ENCODE measurements at regions not wholly inside any gene's neighbourhood (a gene's known extent, or its start where the extent isn't known, plus 50 kb on each side); places are given as distances from the start of the nearest gene placed in this dataset.
"Not testable (repeated sequence)": the region's sequence is repeated elsewhere in the genome, so short reads cannot be mapped to it uniquely, and the experiment has no call there.

DNA sequence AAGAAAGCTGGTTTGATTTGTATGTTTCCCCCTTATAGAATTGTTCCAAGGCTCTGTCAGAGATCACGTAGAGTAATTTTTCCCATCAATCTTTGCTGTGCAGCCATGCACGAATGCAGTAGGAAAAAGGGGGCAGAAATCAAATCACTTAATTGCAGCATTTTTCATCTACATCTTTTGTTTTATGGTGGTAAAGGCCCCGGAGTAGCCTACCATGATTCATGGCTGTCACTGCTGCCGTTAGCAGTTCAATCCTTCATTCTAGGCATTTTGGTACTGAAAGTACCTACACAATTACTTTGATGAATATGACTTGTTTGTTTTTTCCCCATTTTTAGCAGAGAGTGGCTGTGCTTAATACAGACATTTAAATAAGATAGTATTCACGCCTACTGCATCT is 631.9 kb upstream of the MMS22L start:
- Histone ChIP-seq H3K4me1 (replicated peaks) (no peaks in the 10 kb centered on the region), H3K9me3 (replicated peaks) (no peaks in the 10 kb centered on the region), H3K36me3 (no peaks in the 10 kb centered on the region), H3K27ac (no peak overlapping the region), H3K27me3 (replicated peaks) (no peaks in the 10 kb centered on the region), H3K4me3 (no peak overlapping the region)
- no peak for DNase-seq (ENCODE audit: low read depth in 1 of 2, low spot score in 2 of 2)

DNA sequence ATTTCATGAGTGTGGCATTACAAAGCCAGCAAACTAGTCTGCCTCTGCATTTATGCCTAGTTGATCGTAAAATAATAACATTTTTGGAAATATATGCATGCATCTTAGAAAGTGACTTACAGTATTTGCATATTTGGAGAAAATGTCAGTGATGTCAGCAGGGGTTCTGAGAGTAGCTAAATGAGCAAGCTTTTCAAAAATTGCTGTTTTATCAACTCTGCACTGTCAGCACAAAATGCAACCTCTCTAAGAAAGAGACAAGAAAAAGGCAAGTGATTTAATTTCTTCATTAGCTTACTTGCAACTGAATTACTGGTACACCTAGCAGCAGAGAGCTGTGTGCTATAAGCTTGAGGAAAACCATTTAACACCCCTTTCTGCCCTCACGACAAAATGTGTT is 632.5 kb upstream of the MMS22L start:
- no peak for DNase-seq (ENCODE audit: low read depth in 1 of 2, low spot score in 2 of 2)
- H3K4me1 ChIP-seq (replicated peaks): no peaks in the 10 kb centered on the region

DNA sequence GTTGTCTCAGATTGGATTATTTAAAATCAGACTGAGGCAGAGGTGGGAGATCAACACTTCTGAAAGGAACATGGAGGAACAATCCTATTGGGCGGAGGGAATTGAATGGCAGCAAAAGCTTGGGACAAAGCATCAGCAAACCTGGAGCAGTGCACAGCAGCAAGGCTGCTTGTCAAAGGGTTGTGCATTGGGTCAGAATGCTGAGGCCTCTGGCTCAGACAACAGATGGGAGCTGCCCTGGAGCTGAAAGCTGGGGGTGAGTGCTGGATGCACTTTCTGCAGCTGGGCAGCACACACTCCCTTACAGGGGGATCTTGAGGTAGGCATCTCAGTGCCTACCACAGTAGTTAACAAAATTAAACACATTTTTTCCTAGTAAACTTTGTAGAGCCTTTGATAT is 634.4 kb upstream of the MMS22L start:
- Histone ChIP-seq H3K36me3 (no peaks in the 10 kb centered on the region), H3K9me3 (replicated peaks) (no peaks in the 10 kb centered on the region), H3K4me1 (replicated peaks) (no peaks in the 10 kb centered on the region), H3K27ac (no peak overlapping the region), H3K27me3 (replicated peaks) (no peaks in the 10 kb centered on the region), H3K4me3 (no peak overlapping the region)
- DNase-seq (ENCODE audit: low read depth in 1 of 2, low spot score in 2 of 2): no peak

More for the DNA sequence above, 632.5 kb upstream of the MMS22L start:
- H3K4me3 ChIP-seq: no peak overlapping the region
- no peak overlapping the region for H3K27ac ChIP-seq
- no peaks in the 10 kb centered on the region for H3K9me3 ChIP-seq (replicated peaks)
- no peaks in the 10 kb centered on the region for H3K36me3 ChIP-seq
- H3K27me3 ChIP-seq (replicated peaks): no peaks in the 10 kb centered on the region

DNA sequence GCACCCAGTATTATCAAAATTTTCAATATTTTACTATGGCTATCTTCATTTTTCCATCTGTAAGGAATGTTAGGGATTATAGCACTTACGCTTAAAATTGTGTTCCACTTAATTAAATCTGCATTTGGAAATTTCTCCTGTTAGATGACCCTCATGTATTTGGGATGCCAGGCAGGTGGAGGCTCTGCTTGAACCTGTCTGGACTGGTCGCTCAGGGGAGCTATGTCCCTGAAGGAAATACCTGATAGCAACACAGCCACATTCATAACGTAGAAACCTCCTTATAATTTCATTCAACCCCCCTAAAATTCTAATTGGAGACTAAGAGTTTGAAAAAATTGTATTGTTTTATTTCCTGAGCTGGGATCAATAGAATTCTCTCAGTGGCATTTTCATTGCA is 636.0 kb upstream of the MMS22L start:
- Histone ChIP-seq H3K4me1 (replicated peaks) (no peaks in the 10 kb centered on the region), H3K36me3 (no peaks in the 10 kb centered on the region), H3K27ac (no peak overlapping the region), H3K27me3 (replicated peaks) (no peaks in the 10 kb centered on the region), H3K4me3 (no peak overlapping the region), H3K9me3 (replicated peaks) (no peaks in the 10 kb centered on the region)
- DNase-seq (ENCODE audit: low read depth in 1 of 2, low spot score in 2 of 2): no peak

DNA sequence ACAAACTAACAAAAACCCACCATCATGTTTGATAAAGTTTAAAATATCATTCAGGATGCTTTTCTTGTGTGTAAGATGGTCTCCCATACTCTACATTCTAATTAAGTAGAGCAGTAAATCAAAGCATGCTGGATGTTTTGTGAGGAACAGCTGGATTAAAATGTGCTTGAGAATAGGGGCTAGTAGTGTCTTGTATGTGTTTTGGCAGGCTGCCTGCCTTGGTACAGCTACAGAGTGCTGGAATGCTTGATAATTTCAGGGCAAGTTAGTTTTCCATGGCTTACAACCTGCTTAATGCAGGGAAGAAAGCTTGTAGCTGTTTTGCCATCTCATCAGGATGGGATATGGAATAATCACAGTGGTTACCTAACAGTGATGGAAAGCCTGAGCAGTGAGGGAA is 636.6 kb upstream of the MMS22L start:
- H3K4me1 ChIP-seq (replicated peaks): no peaks in the 10 kb centered on the region
- no peak overlapping the region for H3K27ac ChIP-seq
- H3K27me3 ChIP-seq (replicated peaks): no peaks in the 10 kb centered on the region
- no peaks in the 10 kb centered on the region for H3K36me3 ChIP-seq
- DNase-seq (ENCODE audit: low read depth in 1 of 2, low spot score in 2 of 2): no peak
- H3K4me3 ChIP-seq: no peak overlapping the region
- no peaks in the 10 kb centered on the region for H3K9me3 ChIP-seq (replicated peaks)

DNA sequence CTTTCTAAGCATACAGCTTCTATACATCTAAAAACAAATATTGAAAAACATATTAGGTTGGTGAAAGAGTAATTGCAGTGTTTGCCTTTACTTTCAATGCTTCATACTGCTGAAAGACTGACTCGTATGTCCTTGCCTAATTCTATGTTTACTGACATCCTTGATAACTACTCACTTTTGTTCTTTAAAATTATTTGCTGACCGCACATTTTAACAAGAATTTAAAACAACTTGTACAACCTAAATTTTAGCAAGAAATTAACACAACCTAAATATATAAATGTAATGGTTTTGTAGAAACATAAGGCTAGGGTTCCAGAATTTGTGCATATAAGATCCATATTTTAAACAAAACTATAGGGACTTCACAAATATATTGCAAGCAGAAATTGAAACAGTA is 640.2 kb upstream of the MMS22L start:
- DNase-seq (ENCODE audit: low read depth in 1 of 2, low spot score in 2 of 2): no peak
- H3K9me3 ChIP-seq (replicated peaks): no peaks in the 10 kb centered on the region

DNA sequence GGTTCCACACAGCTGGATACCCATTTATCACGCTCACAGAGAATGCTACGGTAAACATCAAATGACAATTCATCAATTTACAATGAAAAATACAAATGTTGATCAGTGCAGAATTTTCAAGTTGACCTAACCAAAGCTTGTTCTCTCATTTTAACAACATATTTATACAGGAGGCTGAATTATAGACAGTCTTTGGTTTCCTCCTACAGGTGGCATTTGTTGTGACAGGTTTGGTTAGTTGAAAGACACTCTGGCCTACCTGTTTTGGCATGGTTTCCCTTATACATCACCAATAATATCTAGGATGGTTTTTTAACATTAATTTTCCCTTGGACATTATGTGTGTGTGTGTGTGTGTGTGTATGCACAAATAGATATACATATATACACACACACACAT is 642.5 kb upstream of the MMS22L start:
- H3K27me3 ChIP-seq (replicated peaks): no peaks in the 10 kb centered on the region
- H3K4me1 ChIP-seq (replicated peaks): no peaks in the 10 kb centered on the region
- no peak for DNase-seq (ENCODE audit: low read depth in 1 of 2, low spot score in 2 of 2)
- no peak overlapping the region for H3K4me3 ChIP-seq
- H3K9me3 ChIP-seq (replicated peaks): no peaks in the 10 kb centered on the region
- no peak overlapping the region for H3K27ac ChIP-seq
- no peaks in the 10 kb centered on the region for H3K36me3 ChIP-seq

More for the DNA sequence above, 640.2 kb upstream of the MMS22L start:
- Histone ChIP-seq H3K4me3 (no peak overlapping the region), H3K36me3 (no peaks in the 10 kb centered on the region), H3K27ac (no peak overlapping the region), H3K4me1 (replicated peaks) (no peaks in the 10 kb centered on the region), H3K27me3 (replicated peaks) (no peaks in the 10 kb centered on the region)

DNA sequence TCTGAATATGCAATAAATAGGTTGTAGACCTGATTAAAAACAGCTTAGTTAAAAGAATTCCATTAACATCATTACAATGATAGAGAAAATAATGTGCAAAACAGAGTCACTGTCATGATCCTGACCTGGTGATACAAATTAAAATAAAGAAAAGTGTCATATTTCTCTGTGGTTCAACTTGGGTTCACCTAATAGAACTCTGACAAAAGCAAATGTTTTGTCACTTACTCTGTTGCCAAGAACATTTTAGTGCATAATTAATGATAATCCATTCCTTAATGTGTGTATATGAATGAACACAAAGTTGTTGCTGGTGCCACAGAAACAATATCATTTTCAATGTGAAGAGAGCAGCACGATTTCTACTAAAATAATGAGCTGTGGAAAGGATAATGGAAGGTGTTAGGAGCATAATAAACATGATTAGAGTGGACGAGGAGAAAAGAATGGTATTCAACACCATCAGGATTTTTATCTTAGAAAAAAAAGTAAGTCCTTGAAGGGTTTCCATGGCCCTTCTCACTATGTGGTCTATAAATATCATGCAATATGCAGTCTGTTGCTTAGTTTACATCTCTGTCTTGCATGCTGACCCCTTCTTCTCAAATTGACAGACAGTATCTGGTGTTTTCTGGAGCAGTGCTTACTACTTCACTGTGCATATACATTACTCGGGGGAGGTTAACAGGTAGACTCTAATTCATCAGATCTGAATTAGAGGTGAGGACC is 656.6 kb upstream of the MMS22L start:
- DNase-seq (ENCODE audit: low read depth in 1 of 2, low spot score in 2 of 2): no peak
- Histone ChIP-seq H3K9me3 (replicated peaks) (no peaks in the 10 kb centered on the region), H3K4me3 (no peak overlapping the region), H3K27me3 (replicated peaks) (no peaks in the 10 kb centered on the region; the same call in 1 of the 2 replicates), H3K4me1 (replicated peaks) (no peaks in the 10 kb centered on the region), H3K36me3 (no peaks in the 10 kb centered on the region), H3K27ac (no peak overlapping the region)

DNA sequence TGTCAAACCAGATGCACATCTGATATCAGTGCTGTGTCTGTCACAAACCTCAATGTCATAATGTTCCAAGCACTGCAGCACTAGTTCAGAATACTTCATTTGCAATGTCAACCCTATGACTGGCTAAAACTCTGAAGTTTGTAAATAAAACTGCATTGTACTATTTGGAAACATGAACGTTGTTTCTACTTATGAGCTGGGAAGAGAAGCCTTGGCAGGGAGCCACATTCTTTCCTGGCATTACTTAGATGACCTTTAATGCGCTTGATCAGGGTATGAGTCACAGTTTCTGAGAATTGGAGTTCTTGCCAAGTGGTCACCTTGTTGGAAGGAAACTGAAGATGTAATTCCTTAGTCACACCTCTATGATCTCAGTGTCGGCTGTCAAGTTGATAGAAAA is 664.8 kb upstream of the MMS22L start:
- Histone ChIP-seq H3K4me3 (no peak overlapping the region), H3K9me3 (replicated peaks) (no peaks in the 10 kb centered on the region), H3K27ac (no peak overlapping the region), H3K4me1 (replicated peaks) (no peaks in the 10 kb centered on the region), H3K36me3 (no peaks in the 10 kb centered on the region), H3K27me3 (replicated peaks) (no peaks in the 10 kb centered on the region)
- peak in 1 of 2 experiments; percentile 43 for DNase-seq (ENCODE audit: low read depth in 1 of 2, low spot score in 2 of 2)

DNA sequence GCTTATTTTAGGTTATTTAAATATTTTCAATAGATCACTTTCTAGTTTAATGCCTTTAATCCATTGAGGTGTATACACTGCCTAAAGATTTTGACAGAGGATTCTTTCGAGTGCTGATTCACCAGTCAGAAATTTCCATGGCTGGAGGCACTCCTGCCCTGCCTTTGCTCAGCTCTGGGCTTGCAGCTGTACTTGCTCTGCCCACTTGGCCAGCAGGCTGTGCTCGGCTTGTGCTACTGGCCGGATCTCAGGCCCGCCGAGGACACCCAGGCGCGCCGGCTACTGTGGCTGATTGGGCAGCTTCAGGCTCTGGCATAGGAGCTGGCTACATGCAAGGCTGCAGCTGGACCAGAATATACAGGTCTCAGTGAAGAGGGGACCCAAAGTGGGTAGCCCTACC is 675.1 kb upstream of the MMS22L start:
- Histone ChIP-seq H3K4me1 (replicated peaks) (no peaks in the 10 kb centered on the region), H3K36me3 (no peaks in the 10 kb centered on the region), H3K9me3 (replicated peaks) (no peaks in the 10 kb centered on the region), H3K4me3 (no peak overlapping the region), H3K27ac (no peak overlapping the region), H3K27me3 (replicated peaks) (no peaks in the 10 kb centered on the region)
- no peak for DNase-seq (ENCODE audit: low read depth in 1 of 2, low spot score in 2 of 2)

DNA sequence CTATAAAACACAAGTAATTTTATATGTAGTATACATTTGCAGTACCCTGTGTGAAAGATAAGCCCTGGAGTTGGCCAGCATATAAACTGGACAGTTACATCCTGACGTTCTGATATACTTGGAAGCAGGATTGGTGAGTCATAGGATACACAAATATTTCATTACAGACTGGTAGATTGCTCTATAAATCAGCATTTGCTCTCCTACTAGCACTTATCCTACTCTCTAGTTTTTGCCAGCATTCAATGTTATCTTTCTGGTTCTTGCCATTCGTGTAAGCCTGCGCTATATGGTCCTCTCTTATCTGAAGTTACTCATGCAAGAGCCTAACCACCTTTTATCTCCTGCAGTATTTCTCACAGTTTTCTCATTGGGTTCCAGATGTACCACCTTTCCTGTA is 680.2 kb upstream of the MMS22L start:
- Histone ChIP-seq H3K27me3 (replicated peaks) (no peaks in the 10 kb centered on the region), H3K4me3 (no peak overlapping the region), H3K36me3 (no peaks in the 10 kb centered on the region), H3K27ac (no peak overlapping the region), H3K4me1 (replicated peaks) (no peaks in the 10 kb centered on the region), H3K9me3 (replicated peaks) (no peaks in the 10 kb centered on the region)
- no peak for DNase-seq (ENCODE audit: low read depth in 1 of 2, low spot score in 2 of 2)

DNA sequence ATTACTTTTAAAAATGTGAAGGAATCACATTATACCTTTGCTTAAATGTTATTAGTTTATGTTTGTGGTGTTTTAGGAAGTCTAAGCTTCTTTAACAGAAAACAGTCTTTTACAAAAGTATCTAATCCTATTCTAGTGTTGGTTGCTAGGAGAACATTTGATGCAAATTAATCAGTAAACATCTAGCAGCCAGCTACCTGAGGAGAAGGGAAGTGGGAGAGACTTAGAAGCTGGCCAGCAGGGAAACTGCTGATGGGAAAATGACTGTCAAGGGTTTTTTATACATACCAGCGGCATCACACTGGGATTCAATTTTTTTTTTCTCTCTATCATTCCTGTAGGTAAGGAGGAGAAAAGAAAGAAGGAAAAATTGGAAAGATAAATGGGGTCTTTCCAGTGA is 686.0 kb upstream of the MMS22L start:
- Histone ChIP-seq H3K4me3 (no peak overlapping the region), H3K4me1 (replicated peaks) (no peaks in the 10 kb centered on the region), H3K27me3 (replicated peaks) (no peaks in the 10 kb centered on the region; the same call in 1 of the 2 replicates), H3K36me3 (no peaks in the 10 kb centered on the region), H3K9me3 (replicated peaks) (no peaks in the 10 kb centered on the region), H3K27ac (no peak overlapping the region)
- DNase-seq (ENCODE audit: low read depth in 1 of 2, low spot score in 2 of 2): no peak

DNA sequence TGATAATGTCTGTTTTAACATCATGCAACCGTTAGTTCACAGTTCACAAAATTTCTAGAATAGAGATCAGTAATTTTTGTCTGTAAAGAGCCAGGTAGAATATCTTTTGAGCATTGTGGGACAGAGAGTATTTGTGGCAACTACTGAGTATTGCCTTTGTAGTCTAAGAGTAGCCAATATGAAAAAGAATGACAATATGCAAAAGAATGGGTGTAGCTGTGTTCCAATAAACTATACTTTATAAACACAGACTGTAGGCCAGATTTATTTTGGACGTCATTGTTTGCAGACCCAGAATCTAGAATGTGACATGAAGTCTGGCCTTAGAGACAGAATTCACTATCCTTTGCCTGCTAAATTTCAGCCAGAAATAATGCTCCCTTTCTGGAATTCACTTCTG is 694.1 kb upstream of the MMS22L start:
- H3K9me3 ChIP-seq (replicated peaks): no peaks in the 10 kb centered on the region
- H3K27ac ChIP-seq: no peak overlapping the region

DNA sequence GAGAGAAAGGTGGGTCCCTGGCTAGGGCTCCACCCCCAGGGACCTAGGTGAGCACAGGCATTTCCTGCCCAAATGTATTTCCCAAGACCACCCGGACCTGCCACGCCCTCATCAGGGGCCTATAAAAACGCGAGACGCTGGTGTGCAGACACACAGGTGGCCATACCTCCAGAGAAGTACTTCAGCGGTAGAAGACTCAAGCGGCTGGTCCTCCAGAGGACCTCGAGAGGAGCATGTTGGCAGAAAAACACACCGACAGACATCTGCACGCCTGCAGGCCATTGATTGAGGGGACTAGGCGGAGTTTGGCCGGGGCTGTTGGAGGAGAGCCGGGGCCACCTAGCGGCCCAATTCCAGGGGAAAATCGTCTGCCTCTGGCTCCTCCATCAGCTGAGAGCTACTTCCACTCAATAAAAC is 695.8 kb upstream of the MMS22L start:
- no peaks in the 10 kb centered on the region for H3K36me3 ChIP-seq
- no peaks in the 10 kb centered on the region for H3K27me3 ChIP-seq (replicated peaks)
- H3K27ac ChIP-seq: no peak overlapping the region
- no peak overlapping the region for H3K4me3 ChIP-seq
- H3K4me1 ChIP-seq (replicated peaks): no peaks in the 10 kb centered on the region
- DNase-seq (ENCODE audit: low read depth in 1 of 2, low spot score in 2 of 2): peak; percentile 4 to 36
- no peaks in the 10 kb centered on the region for H3K9me3 ChIP-seq (replicated peaks)

More for the DNA sequence above, 694.1 kb upstream of the MMS22L start:
- H3K4me1 ChIP-seq (replicated peaks): no peaks in the 10 kb centered on the region
- no peaks in the 10 kb centered on the region for H3K36me3 ChIP-seq
- H3K4me3 ChIP-seq: no peak overlapping the region
- no peaks in the 10 kb centered on the region; the same call in 1 of the 2 replicates for H3K27me3 ChIP-seq (replicated peaks)
- DNase-seq (ENCODE audit: low read depth in 1 of 2, low spot score in 2 of 2): no peak

DNA sequence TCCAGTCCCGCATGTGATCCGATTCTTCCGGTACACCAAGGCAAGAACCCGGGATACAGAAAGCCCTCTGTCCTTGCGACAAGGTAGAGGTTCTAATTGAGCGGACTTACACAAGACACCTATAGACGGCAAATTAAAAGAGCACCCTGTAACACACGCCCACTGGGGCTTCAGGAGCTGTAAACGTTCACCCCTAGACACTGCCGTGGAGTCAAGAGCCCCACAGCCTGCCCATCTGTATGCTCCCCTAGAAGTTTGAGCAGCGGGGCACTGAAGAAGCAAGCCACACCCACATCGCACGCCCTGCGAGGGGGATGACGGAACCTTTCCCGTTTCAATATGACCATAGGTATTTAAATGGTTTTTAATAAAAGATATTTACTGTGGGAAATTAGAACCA is 696.3 kb upstream of the MMS22L start:
- not testable (repeated sequence) for H3K4me3 ChIP-seq; H3K4me1 ChIP-seq (replicated peaks); H3K27ac ChIP-seq; H3K9me3 ChIP-seq (replicated peaks); H3K27me3 ChIP-seq (replicated peaks); H3K36me3 ChIP-seq; DNase-seq (ENCODE audit: low read depth in 1 of 2, low spot score in 2 of 2)
